ENCODE measurements at regions not wholly inside any gene's neighbourhood (a gene's known extent, or its start where the extent isn't known, plus 50 kb on each side); places are given as distances from the start of the nearest gene placed in this dataset.

DNA sequence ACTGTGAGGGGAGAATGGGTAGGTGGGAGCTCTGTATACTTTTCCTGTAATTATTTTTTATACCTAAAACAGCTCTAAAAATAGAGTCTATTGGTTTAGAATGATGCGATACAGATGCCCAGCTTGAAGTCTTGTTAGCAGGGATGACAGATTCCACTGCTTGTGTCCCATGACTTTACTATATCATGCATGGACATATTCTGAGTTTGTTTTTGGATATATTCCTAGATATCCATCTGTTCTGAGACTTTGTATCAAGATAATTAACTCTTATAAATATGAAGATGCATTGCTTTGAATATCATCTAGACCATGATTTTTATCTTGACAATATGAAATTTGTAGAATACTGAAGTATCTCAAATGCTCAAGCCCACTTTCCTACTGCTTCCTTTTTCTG is 1058.1 kb downstream of the RAPGEF2 start:
- H3K27me3 ChIP-seq (ENCODE audit: insufficient read depth, low read length): no peaks in the 10 kb centered on the region
- ChIA-PET POLR2A (no interaction called here), RAD21 (ENCODE audit: low non-redundant PET in 1 of 2, low total read pairs in 2 of 2, uncharacterized antibody in 2 of 2, unreplicated experiment in 2 of 2) (no interaction called here), CTCF (no interaction called here)
- H3K4me1 ChIP-seq (ENCODE audit: control insufficient read depth in 1 of 2, insufficient read depth in 2 of 2, low read length in 2 of 2): no peaks in the 10 kb centered on the region
- no peaks in the 10 kb centered on the region for H3K36me3 ChIP-seq (ENCODE audit: control insufficient read depth in 1 of 2, insufficient read depth in 2 of 2, low read length in 2 of 2)
- no peaks in the 10 kb centered on the region for H3K9me2 ChIP-seq (ENCODE audit: insufficient read depth)
- no peak for ATAC-seq
- no peak overlapping the region for H3K4me3 ChIP-seq (replicated peaks in 1 of 2; ENCODE audit: low read depth in 1 of 2, low read length in 2 of 2)
- no peak overlapping the region for H3K4me2 ChIP-seq (ENCODE audit: low read length)
- no peak overlapping the region for H2AFZ ChIP-seq (ENCODE audit: low read depth, low read length, poor library complexity, severe bottlenecking)
- no peaks in the 10 kb centered on the region for H3K9me3 ChIP-seq (ENCODE audit: control insufficient read depth in 1 of 2, insufficient read depth in 1 of 2, low read depth in 1 of 2, low read length in 2 of 2)
- DNase-seq (ENCODE audit: low read depth, low spot score): no peak
- no peak overlapping the region for H3K27ac ChIP-seq (ENCODE audit: low read depth, low read length)
- no TSS peak for BruUV-seq (replicated peaks)
- no peaks in the 10 kb centered on the region for H3K79me2 ChIP-seq (ENCODE audit: insufficient read depth, low read length)
- TF ChIP-seq, protein P1, sequence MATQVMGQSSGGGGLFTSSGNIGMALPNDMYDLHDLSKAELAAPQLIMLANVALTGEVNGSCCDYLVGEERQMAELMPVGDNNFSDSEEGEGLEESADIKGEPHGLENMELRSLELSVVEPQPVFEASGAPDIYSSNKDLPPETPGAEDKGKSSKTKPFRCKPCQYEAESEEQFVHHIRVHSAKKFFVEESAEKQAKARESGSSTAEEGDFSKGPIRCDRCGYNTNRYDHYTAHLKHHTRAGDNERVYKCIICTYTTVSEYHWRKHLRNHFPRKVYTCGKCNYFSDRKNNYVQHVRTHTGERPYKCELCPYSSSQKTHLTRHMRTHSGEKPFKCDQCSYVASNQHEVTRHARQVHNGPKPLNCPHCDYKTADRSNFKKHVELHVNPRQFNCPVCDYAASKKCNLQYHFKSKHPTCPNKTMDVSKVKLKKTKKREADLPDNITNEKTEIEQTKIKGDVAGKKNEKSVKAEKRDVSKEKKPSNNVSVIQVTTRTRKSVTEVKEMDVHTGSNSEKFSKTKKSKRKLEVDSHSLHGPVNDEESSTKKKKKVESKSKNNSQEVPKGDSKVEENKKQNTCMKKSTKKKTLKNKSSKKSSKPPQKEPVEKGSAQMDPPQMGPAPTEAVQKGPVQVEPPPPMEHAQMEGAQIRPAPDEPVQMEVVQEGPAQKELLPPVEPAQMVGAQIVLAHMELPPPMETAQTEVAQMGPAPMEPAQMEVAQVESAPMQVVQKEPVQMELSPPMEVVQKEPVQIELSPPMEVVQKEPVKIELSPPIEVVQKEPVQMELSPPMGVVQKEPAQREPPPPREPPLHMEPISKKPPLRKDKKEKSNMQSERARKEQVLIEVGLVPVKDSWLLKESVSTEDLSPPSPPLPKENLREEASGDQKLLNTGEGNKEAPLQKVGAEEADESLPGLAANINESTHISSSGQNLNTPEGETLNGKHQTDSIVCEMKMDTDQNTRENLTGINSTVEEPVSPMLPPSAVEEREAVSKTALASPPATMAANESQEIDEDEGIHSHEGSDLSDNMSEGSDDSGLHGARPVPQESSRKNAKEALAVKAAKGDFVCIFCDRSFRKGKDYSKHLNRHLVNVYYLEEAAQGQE (IDR thresholded peaks at IDR 0.05; ENCODE audit: low read depth): no peak
- TF ChIP-seq, protein P2, sequence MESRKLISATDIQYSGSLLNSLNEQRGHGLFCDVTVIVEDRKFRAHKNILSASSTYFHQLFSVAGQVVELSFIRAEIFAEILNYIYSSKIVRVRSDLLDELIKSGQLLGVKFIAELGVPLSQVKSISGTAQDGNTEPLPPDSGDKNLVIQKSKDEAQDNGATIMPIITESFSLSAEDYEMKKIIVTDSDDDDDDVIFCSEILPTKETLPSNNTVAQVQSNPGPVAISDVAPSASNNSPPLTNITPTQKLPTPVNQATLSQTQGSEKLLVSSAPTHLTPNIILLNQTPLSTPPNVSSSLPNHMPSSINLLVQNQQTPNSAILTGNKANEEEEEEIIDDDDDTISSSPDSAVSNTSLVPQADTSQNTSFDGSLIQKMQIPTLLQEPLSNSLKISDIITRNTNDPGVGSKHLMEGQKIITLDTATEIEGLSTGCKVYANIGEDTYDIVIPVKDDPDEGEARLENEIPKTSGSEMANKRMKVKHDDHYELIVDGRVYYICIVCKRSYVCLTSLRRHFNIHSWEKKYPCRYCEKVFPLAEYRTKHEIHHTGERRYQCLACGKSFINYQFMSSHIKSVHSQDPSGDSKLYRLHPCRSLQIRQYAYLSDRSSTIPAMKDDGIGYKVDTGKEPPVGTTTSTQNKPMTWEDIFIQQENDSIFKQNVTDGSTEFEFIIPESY (IDR thresholded peaks at IDR 0.05; ENCODE audit: extremely low read depth, insufficient replicate concordance, low read length): no peak
- TF ChIP-seq FOSL1 (IDR thresholded peaks at IDR 0.05; ENCODE audit: low read depth) (no peak), POLR2A (IDR thresholded peaks at IDR 0.05; ENCODE audit: borderline replicate concordance, extremely low read depth, insufficient read depth, insufficient read length) (no peak), SRF (IDR thresholded peaks at IDR 0.05; ENCODE audit: low read depth) (no peak), JUND (IDR thresholded peaks at IDR 0.05) (no peak), ELF1 (IDR thresholded peaks at IDR 0.05; ENCODE audit: borderline replicate concordance, low read depth) (no peak), SP1 (IDR thresholded peaks at IDR 0.05; ENCODE audit: low read depth) (no peak), TCF7L2 (IDR thresholded peaks at IDR 0.05; ENCODE audit: borderline replicate concordance, extremely low read depth, insufficient read depth, insufficient read length) (no peak), ZFX (IDR thresholded peaks at IDR 0.05) (no peak)
- TF ChIP-seq, protein P3, sequence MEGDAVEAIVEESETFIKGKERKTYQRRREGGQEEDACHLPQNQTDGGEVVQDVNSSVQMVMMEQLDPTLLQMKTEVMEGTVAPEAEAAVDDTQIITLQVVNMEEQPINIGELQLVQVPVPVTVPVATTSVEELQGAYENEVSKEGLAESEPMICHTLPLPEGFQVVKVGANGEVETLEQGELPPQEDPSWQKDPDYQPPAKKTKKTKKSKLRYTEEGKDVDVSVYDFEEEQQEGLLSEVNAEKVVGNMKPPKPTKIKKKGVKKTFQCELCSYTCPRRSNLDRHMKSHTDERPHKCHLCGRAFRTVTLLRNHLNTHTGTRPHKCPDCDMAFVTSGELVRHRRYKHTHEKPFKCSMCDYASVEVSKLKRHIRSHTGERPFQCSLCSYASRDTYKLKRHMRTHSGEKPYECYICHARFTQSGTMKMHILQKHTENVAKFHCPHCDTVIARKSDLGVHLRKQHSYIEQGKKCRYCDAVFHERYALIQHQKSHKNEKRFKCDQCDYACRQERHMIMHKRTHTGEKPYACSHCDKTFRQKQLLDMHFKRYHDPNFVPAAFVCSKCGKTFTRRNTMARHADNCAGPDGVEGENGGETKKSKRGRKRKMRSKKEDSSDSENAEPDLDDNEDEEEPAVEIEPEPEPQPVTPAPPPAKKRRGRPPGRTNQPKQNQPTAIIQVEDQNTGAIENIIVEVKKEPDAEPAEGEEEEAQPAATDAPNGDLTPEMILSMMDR (IDR thresholded peaks at IDR 0.05 in 2 of 3, conservative IDR thresholded peaks at IDR 0.05 in 1 of 3; ENCODE audit: borderline replicate concordance in 1 of 3, insufficient read depth in 1 of 3, low read depth in 2 of 3, low read length in 2 of 3): no peak
- TF ChIP-seq, protein P4, sequence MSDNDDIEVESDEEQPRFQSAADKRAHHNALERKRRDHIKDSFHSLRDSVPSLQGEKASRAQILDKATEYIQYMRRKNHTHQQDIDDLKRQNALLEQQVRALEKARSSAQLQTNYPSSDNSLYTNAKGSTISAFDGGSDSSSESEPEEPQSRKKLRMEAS (IDR thresholded peaks at IDR 0.05): no peak
- TF ChIP-seq, protein P5, sequence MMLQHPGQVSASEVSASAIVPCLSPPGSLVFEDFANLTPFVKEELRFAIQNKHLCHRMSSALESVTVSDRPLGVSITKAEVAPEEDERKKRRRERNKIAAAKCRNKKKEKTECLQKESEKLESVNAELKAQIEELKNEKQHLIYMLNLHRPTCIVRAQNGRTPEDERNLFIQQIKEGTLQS (IDR thresholded peaks at IDR 0.05): no peak
- H3K9ac ChIP-seq (ENCODE audit: low read length): no peak overlapping the region
- no peaks in the 10 kb centered on the region for H4K20me1 ChIP-seq (ENCODE audit: insufficient read depth)
- intact Hi-C loops (cut with micrococcal nuclease): no loop called here

Data from HCT116 (cell line).